ENCODE measurements at regions not wholly inside any gene's neighbourhood (a gene's known extent, or its start where the extent isn't known, plus 50 kb on each side); places are given as distances from the start of the nearest gene placed in this dataset.

- DNase-seq (ENCODE audit: low read depth), result no peak
Measured at GRCh38 chr15:96223939-96224338, 106.6 kb upstream of the NR2F2 start.

GRCh38 chr15:96225642-96226259 is 104.7 kb upstream of the NR2F2 start:
- no peak for DNase-seq (ENCODE audit: low read depth)

- no peak for DNase-seq (ENCODE audit: low read depth)
Measured at GRCh38 chr15:96230526-96231181, 99.8 kb upstream of the NR2F2 start.

- DNase-seq (ENCODE audit: low read depth), result no peak
Measured at GRCh38 chr15:96232335-96232734, 98.2 kb upstream of the NR2F2 start.

GRCh38 chr15:96234109-96234892 is 96.2 kb upstream of the NR2F2 start:
- no peak for DNase-seq (ENCODE audit: low read depth)

- no peak for DNase-seq (ENCODE audit: low read depth)
Measured at GRCh38 chr15:96237002-96237401, 93.5 kb upstream of the NR2F2 start.

GRCh38 chr15:96242761-96243160 is 87.7 kb upstream of the NR2F2 start:
- DNase-seq (ENCODE audit: low read depth), result no peak

GRCh38 chr15:96243701-96244100 is 86.8 kb upstream of the NR2F2 start:
- no peak for DNase-seq (ENCODE audit: low read depth)

- no peak for DNase-seq (ENCODE audit: low read depth)
Measured at GRCh38 chr15:96245252-96245651, 85.2 kb upstream of the NR2F2 start.

- DNase-seq (ENCODE audit: low read depth), result no peak
Measured at GRCh38 chr15:96246057-96246456, 84.4 kb upstream of the NR2F2 start.

- no peak for DNase-seq (ENCODE audit: low read depth)
Measured at GRCh38 chr15:96247621-96248305, 82.7 kb upstream of the NR2F2 start.

- no peak for DNase-seq (ENCODE audit: low read depth)
Measured at GRCh38 chr15:96252148-96252547, 78.4 kb upstream of the NR2F2 start.

- DNase-seq (ENCODE audit: low read depth), result no peak
Measured at GRCh38 chr15:96253006-96253747, 77.3 kb upstream of the NR2F2 start.

GRCh38 chr15:96254173-96254572 is 76.3 kb upstream of the NR2F2 start:
- no peak for DNase-seq (ENCODE audit: low read depth)

- no peak for DNase-seq (ENCODE audit: low read depth)
Measured at GRCh38 chr15:96255599-96255998, 74.9 kb upstream of the NR2F2 start.

- no peak for DNase-seq (ENCODE audit: low read depth)
Measured at GRCh38 chr15:96261575-96262034, 68.9 kb upstream of the NR2F2 start.

- DNase-seq (ENCODE audit: low read depth), result no peak
Measured at GRCh38 chr15:96262097-96262496, 68.4 kb upstream of the NR2F2 start.

GRCh38 chr15:96262549-96263489 is 67.7 kb upstream of the NR2F2 start:
- DNase-seq (ENCODE audit: low read depth), result no peak

- no peak for DNase-seq (ENCODE audit: low read depth)
Measured at GRCh38 chr15:96264351-96264798, 66.1 kb upstream of the NR2F2 start.

GRCh38 chr15:96264801-96265515 is 65.5 kb upstream of the NR2F2 start:
- DNase-seq (ENCODE audit: low read depth), result no peak

All from T-helper 22 cell (primary cell).